HL-60/S4 treated with retinoic acid at 250 ng/mL for 4 days and 3 days (cell line): ENCODE measurements at regions not wholly inside any gene's neighbourhood (a gene's known extent, or its start where the extent isn't known, plus 50 kb on each side); places are given as distances from the start of the nearest gene placed in this dataset.
"Not testable (repeated sequence)": the region's sequence is repeated elsewhere in the genome, so short reads cannot be mapped to it uniquely, and the experiment has no call there.

Experiments
- in situ Hi-C: fragments of 300-500 bp; cut with MboI; formaldehyde crosslinking; loops from 2 replicates; pipeline ENCODE4 v1.7.0; 2022; ENCODE audit warnings: low sequenced_read_pairs

GRCh38 chrX:3972104-3972858 is 258.8 kb upstream of the PRKX start:
- in situ Hi-C loops: not testable (repeated sequence)

GRCh38 chrX:3968749-3969148 is 255.3 kb upstream of the PRKX start:
- in situ Hi-C loops: no loop called here

- in situ Hi-C loops: no loop called here
Observed at GRCh38 chrX:3963980-3964379, 250.5 kb upstream of the PRKX start.

- in situ Hi-C loops: no loop called here
Observed at GRCh38 chrX:3962511-3963311, 249.3 kb upstream of the PRKX start.

- in situ Hi-C loops: no loop called here
Observed at GRCh38 chrX:3960952-3961351, 247.5 kb upstream of the PRKX start.

GRCh38 chrX:3951859-3952258 is 238.4 kb upstream of the PRKX start:
- in situ Hi-C loops: no loop called here

GRCh38 chrX:3950373-3950772 is 236.9 kb upstream of the PRKX start:
- in situ Hi-C loops: no loop called here

- in situ Hi-C loops: no loop called here
Observed at GRCh38 chrX:3943965-3944364, 230.5 kb upstream of the PRKX start.

- in situ Hi-C loops: no loop called here
Observed at GRCh38 chrX:3940000-3940610, 226.7 kb upstream of the PRKX start.

GRCh38 chrX:3938587-3938986 is 225.1 kb upstream of the PRKX start:
- in situ Hi-C loops: no loop called here

- in situ Hi-C loops: not testable (repeated sequence)
Observed at GRCh38 chrX:3935196-3935595, 221.7 kb upstream of the PRKX start.

- in situ Hi-C loops: not testable (repeated sequence)
Observed at GRCh38 chrX:3920424-3921017, 207.1 kb upstream of the PRKX start.

- in situ Hi-C loops: not testable (repeated sequence)
Observed at GRCh38 chrX:3919668-3920423, 206.4 kb upstream of the PRKX start.

- in situ Hi-C loops: not testable (repeated sequence)
Observed at GRCh38 chrX:3914813-3915212, 201.4 kb upstream of the PRKX start.

- in situ Hi-C loops: not testable (repeated sequence)
Observed at GRCh38 chrX:3914059-3914458, 200.6 kb upstream of the PRKX start.

- in situ Hi-C loops: not testable (repeated sequence)
Observed at GRCh38 chrX:3911012-3911411, 197.6 kb upstream of the PRKX start.

- in situ Hi-C loops: not testable (repeated sequence)
Observed at GRCh38 chrX:3910611-3911010, 197.2 kb upstream of the PRKX start.

GRCh38 chrX:3905522-3906258 is 192.2 kb upstream of the PRKX start:
- in situ Hi-C loops: not testable (repeated sequence)

GRCh38 chrX:3902222-3902621 is 188.8 kb upstream of the PRKX start:
- in situ Hi-C loops: not testable (repeated sequence)

- in situ Hi-C loops: not testable (repeated sequence)
Observed at GRCh38 chrX:3896755-3897154, 183.3 kb upstream of the PRKX start.
